CD4-positive, alpha-beta T cell treated with Interferon gamma for 1 hour (primary cell): ENCODE measurements at regions not wholly inside any gene's neighbourhood (a gene's known extent, or its start where the extent isn't known, plus 50 kb on each side); places are given as distances from the start of the nearest gene placed in this dataset.

Experiments used
- DNase-seq: peaks from one replicate; pipeline ENCODE4 v3.0.0-alpha.2; 2020

DNA sequence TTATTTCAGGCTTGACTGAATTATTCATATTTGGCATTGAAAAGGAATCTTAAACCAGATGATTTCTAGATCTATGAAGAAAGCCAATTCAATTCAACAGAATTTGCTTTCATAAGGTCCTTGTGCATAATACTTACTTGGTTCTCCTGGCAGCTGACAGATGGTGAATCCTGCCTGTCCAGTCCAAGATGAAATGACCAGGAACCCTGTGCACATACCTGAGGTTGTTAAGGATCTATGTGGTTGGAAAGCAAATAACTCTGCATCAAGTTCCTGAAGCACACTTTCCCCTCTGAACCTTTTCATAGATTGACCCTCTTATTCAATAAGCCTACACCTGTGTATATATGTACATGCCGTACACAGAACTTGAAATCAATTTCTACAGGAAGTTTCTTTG is 562.7 kb downstream of the PPARGC1A start:
- DNase-seq = no peak

DNA sequence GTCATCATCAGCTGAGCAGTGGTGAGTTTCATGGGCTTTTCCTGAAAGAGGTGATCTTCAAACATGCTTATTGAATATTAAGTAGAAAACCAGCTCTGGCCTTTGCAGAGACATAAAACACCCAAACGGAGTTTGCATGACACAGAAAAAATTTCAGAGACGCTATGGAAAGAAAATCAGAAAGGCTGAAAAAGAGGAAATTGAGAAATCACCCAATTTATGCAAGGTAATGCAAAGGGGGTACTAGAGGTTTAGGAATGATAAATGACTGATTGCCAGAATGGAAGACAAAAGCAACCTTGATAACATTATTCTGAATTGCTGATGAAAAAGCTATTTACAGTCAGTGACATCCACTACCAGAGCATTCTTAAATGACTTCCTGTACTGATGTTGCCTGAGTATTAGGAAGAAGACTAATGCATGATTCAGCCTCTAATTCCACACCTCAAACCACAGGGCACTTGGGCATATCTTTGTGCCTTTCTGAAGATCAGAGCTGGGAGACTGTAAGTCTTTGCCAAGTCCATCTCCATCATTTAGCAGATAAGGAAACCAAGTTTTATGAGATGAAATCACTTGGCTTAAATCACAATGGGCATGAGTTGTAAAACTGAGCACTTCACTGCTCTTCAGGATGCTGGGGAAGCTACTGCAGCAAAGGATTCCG is 565.7 kb downstream of the PPARGC1A start:
- no peak for DNase-seq

DNA sequence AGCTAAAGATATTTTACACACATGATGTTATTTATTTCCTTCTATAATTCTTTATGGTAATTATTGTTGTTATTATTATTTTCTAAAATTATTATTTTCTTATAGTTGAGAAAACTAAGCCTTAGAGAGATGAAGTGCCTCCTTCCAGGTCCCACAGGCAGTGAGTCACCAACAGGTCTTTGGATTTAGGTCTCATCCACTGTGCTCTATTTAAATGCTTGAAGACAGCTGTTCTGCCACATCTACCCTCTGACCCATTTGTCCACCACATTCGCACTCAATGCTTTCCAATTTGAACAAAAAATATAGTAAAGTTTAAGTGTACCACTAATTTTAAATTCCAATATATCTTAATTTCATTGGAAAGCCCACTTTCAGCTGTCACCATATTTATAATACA is 566.4 kb downstream of the PPARGC1A start:
- no peak for DNase-seq

DNA sequence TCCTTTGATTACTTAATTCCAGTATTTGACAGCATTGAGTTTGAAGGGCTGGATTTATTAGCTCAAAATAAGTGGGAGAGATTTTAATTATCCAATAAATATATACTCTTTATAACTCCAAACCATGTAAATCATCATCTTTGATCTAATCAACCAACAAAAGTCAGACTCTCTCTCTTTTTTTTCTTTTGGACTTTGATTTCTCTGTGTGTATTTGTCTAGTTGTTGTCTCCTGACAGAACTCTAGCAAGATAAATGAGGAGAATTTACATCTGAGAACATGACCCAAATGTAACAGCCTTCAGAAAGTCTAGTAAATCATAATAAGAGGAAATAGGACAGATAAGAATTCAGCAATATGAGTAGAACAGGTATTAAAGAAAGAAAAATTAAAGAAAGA is 567.1 kb downstream of the PPARGC1A start:
- no peak for DNase-seq

- no peak for DNase-seq
These were observed 568.8 kb downstream of the PPARGC1A start for GRCh38 chr4:23320931-23321587.

GRCh38 chr4:23312686-23313085 is 577.2 kb downstream of the PPARGC1A start:
- no peak for DNase-seq

DNA sequence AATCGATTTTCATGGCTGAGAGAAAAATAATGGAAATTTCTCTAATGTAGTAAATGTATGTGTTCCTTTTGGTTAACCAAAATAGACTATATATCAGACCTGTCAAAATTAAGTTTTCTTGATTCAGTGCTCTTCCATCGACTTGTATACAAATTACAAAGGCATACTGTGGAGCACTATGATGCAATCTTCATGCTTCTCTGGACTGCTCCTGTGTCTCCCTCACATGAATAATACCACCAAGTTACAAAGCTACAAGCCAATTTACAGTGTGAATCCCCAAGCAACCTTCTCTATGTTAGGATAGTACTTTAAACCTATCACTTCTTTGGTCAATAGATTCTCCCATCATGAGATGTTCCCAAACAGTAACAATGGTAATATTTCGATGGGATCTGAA is 577.9 kb downstream of the PPARGC1A start:
- DNase-seq = no peak

DNA sequence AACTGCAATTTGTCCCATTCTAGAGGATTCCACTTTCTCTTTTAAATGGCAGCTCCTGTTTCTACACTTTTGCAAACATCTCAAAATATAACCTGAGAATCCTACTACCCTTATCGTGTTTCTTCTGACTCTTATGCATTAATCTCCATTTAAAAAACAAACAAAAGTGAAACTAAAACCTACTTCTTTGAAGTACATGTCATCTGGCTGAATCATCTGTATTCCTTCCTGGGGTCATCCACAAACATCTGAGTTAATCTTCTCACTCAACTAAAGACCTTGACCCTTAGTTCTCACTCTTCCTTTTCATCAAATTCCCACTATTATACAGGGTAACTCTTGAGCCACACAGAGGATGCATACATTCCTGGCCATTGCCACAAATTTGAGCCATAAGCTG is 584.8 kb downstream of the PPARGC1A start:
- no peak for DNase-seq

DNA sequence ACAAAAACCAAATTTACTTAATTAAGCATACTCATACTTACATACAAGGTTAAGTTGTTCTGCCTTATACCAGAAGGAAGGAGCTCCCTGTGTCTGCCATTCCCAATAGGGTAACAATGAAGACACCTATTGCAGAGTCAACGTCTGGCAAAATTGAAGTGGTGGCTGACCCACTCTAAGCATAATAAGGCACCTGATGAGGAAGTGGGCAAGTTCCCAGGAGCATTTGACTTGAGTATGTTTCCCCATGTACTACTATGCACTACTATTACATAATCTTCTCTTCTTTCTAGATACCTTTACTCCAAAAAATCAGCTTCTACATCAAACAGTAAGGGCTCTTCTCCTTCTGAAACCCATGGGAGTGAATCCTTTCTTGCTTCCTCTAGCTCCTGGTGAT is 591.5 kb downstream of the PPARGC1A start:
- DNase-seq = no peak

DNA sequence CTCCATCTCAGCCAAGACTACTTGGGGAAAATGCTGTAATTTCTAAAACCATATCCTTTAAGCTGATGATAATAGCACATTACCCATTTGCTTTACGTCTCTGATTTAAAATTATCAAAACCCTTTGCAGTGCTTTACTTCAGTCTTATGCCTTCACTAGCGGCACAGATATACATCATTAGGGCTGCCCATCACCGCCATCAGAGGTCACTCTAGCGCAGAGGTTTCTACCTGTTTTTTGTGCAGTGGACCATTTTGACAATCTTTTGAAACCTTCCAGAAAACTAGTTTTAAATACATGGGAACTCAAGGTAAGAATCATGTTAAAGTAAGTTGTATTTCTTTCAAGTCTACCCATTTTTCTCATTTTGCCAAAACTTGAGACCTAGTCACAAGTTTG is 592.5 kb downstream of the PPARGC1A start:
- DNase-seq = no peak

DNA sequence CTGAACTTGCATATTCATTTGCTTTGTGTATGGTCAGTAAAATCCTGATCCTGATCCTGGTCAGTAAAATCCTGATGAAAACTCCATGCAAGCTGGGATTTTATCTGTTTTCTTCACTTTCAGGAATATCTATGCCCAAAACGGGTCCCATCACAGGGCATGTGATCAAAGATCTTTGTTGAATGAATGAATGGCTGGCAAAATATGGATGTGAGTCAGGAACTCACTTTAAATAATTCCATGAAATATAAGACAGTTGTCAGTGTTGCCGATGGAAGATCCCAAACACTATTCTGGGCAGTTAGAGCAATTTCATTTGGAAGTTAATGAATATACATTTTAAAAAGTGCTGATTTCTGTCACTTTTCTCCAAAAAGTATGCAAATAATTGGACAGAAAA is 598.4 kb downstream of the GBA3 start:
- DNase-seq = no peak

DNA sequence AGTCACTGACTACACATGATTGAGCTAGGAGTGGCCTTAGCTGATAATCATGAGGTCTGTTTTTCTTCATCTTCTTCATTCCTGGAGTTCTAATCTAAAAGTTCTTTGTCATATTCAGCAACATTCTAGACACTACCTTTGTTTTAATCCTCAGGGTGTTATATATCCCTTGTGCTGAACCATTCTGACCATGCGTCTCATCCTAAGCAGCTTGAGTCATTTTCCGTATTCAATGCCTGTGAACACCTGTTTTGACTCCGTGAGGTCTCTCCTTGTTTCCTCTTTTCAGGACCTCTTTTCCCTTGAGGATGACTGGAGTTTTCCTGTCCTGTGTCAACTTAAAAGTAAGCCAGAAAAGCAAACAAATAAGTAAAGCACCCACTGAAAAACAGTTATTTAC is 597.9 kb downstream of the GBA3 start:
- no peak for DNase-seq

DNA sequence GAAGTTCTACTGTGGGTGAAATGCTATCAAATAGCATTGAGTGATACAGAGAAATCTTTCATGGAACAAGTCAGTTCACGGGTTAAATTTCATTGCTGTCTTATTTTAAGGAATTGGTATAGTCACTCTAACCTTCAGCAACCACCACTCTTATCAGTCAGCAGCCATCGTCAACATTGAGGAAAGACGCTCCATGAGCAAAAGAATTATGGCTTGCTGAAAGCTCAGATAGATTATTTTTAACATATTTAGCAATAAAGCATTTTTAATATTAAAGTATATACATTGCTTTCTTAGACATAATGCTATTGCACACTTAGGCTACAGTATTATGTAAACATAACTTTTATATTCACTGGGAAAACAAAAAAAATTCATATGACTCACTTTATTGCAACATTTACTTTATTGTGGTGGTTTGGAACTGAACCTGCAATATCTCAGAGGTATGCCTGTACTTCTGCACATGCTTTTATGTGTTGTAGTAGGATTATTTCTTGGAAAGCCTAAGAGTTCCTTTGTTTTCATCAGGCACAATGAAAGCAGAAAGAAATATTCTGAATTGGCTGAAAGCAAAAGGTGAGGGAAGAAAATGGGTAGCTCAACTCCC is 586.7 kb downstream of the GBA3 start:
- DNase-seq = no peak

DNA sequence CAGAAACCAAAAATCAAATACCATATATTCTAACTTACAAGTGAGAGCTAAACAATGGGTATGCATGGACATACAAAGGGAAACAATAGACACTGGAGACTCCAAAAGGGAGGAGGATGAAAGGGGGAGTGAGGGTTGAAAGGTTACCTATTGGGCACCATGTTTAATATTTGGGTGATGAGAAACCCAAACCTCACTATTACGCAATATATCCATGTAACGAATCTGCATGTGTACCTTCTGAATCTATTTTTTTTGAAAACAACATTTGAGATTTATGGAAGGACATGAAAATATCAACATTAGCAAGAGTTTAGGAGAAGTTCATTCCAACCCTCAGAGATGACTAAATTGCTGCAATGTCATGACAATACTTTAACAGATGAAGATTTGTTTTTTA is 586.1 kb downstream of the GBA3 start:
- no peak for DNase-seq

GRCh38 chr4:23276076-23276475 is 583.3 kb downstream of the GBA3 start:
- no peak for DNase-seq

DNA sequence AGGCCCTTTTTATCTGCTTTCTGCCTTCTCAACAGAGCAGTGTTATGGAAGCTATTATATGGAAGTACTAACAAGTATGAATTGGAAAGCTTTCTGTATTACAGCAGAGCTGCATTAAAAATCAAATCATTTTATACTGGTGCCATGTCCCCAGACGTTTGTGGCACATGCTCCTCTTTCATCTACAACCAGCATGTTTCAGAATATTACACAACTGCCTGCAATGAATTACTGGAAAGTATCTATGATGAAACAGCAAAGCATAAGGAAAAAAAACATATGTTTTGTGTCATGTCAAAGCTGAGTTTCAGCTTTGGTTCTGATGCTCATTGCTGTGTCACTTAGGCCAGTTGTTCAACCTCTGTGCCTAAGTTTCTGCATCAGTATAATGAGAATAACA is 576.8 kb downstream of the GBA3 start:
- no peak for DNase-seq

- DNase-seq = no peak
These were observed 575.5 kb downstream of the GBA3 start for GRCh38 chr4:23268072-23268771.

DNA sequence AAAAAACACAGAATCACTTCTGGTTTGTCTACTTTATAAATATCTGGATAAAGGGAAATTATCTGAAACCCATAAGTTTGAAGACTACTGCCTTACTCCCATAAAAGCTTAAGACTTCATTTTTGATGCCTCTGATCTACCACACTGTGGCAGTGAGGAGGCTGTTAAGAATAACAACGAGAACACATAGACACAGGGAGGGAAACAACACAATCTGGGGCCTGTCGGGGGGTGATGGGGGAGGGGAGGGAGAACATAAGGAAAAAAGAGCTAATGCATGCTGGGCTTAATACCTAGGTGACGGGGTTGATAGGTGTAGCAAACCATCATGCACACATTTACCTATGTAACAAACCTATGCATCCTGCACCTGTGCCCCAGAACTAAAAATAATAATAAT is 573.7 kb downstream of the GBA3 start:
- DNase-seq = no peak

DNA sequence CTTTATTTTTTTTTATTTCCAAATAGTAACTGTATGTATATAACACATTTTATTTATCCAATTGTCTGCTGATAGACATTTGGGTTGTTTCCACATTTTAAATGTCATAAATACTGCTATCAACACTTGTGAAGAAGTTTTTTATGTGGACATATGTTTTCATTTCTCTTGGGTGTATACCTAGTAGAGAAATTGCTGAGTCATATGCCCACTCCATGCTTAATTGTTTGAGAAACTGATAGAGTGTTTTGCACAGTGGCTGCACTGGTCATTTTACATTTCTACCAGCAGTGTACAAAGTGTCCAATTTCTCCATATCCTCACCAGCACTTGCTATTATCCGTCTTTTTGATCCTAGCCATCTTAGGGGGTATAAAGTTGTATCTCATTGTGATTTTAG is 567.8 kb downstream of the GBA3 start:
- DNase-seq = no peak

- DNase-seq = no peak
These were observed 552.6 kb downstream of the GBA3 start for GRCh38 chr4:23245203-23245832.

DNA sequence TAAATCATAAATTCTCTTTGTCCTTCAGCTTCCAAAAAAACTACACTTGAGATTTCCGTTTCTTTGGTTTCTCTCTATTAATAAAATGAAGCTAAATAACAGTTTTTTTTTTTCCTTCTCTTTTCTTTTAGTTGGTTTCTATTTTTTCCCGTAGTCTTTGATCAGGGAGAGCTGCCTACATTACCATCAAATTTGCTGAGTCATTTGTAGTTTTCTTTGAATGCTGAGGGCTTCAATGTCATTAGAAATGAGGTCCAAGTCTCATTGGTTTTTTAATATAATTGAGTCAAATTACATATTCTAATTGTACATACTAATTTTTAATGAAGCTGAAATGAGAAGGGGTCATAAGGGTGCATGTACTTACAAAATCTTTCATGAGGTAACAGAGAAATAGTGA is 550.2 kb downstream of the GBA3 start:
- DNase-seq = no peak

GRCh38 chr4:23241408-23241807 is 548.7 kb downstream of the GBA3 start:
- no peak for DNase-seq

GRCh38 chr4:23238848-23239247 is 546.1 kb downstream of the GBA3 start:
- no peak for DNase-seq

- DNase-seq = no peak
These were observed 545.0 kb downstream of the GBA3 start for GRCh38 chr4:23237771-23238170.
